Stimulated activated CD4-positive, alpha-beta T cell treated with anti-CD3 and anti-CD28 coated beads, Interleukin-15, amount 100 ng/mL, for 24 hours (primary cell): ENCODE measurements at regions not wholly inside any gene's neighbourhood (a gene's known extent, or its start where the extent isn't known, plus 50 kb on each side); places are given as distances from the start of the nearest gene placed in this dataset.
"Not testable (repeated sequence)": the region's sequence is repeated elsewhere in the genome, so short reads cannot be mapped to it uniquely, and the experiment has no call there.

ENCODE experiments used
- DNase-seq: peaks from one replicate; pipeline ENCODE4 v3.0.0-alpha.2; 2020

- DNase-seq: no peak
Measured at GRCh38 chr13:101003566-101003965, 329.0 kb upstream of the TMTC4 start.

- no peak for DNase-seq
Measured at GRCh38 chr13:100989392-100989791, 314.8 kb upstream of the TMTC4 start.

GRCh38 chr13:100988921-100989320 is 314.3 kb upstream of the TMTC4 start:
- DNase-seq: no peak

GRCh38 chr13:100987948-100988347 is 313.4 kb upstream of the TMTC4 start:
- no peak for DNase-seq

GRCh38 chr13:100986571-100986970 is 312.0 kb upstream of the TMTC4 start:
- no peak for DNase-seq

GRCh38 chr13:100984085-100984705 is 309.6 kb upstream of the TMTC4 start:
- no peak for DNase-seq

GRCh38 chr13:100983111-100983510 is 308.5 kb upstream of the TMTC4 start:
- DNase-seq: no peak

- DNase-seq: no peak
Measured at GRCh38 chr13:100980171-100980570, 305.6 kb upstream of the TMTC4 start.

- DNase-seq: no peak
Measured at GRCh38 chr13:100977841-100978240, 303.2 kb upstream of the TMTC4 start.

GRCh38 chr13:100976993-100977392 is 302.4 kb upstream of the TMTC4 start:
- DNase-seq: no peak

GRCh38 chr13:100975666-100976065 is 301.1 kb upstream of the TMTC4 start:
- DNase-seq: not testable (repeated sequence)

- no peak for DNase-seq
Measured at GRCh38 chr13:100962585-100962984, 288.0 kb upstream of the TMTC4 start.

- DNase-seq: no peak
Measured at GRCh38 chr13:100961186-100961585, 286.6 kb upstream of the TMTC4 start.

GRCh38 chr13:100958831-100959230 is 284.2 kb upstream of the TMTC4 start:
- no peak for DNase-seq

- DNase-seq: no peak
Measured at GRCh38 chr13:100957741-100958140, 283.1 kb upstream of the TMTC4 start.

GRCh38 chr13:100954430-100955305 is 280.1 kb upstream of the TMTC4 start:
- DNase-seq: no peak

GRCh38 chr13:100951016-100951415 is 276.4 kb upstream of the TMTC4 start:
- DNase-seq: no peak

- DNase-seq: not testable (repeated sequence)
Measured at GRCh38 chr13:100948937-100949336, 274.3 kb upstream of the TMTC4 start.

GRCh38 chr13:100946588-100946987 is 272.0 kb upstream of the TMTC4 start:
- DNase-seq: no peak

GRCh38 chr13:100944791-100945345 is 270.3 kb upstream of the TMTC4 start:
- no peak for DNase-seq

- DNase-seq: no peak
Measured at GRCh38 chr13:100942742-100943141, 268.1 kb upstream of the TMTC4 start.

GRCh38 chr13:100941377-100942368 is 267.1 kb upstream of the TMTC4 start:
- DNase-seq: no peak

GRCh38 chr13:100940658-100941057 is 266.1 kb upstream of the TMTC4 start:
- DNase-seq: no peak
